Endothelial cell of umbilical vein (primary cell): ENCODE measurements at regions not wholly inside any gene's neighbourhood (a gene's known extent, or its start where the extent isn't known, plus 50 kb on each side); places are given as distances from the start of the nearest gene placed in this dataset.
A peak's percentile ranks its signal among the peaks of the same experiment; 100 is the strongest.

ENCODE experiments used
- BruUV-seq: library from RNA; stranded (reverse); fragments of 400-500 nt; replicated peaks from 2 replicates; lab custom pipeline; 2021; lab: Mats Ljungman, UMichigan
- CTCF ChIA-PET: fragments of 300-600, 350-600 bp; sonication (Branson Sonifier 250); formaldehyde crosslinking; loops from one replicate; lab custom pipeline; 2021; ENCODE audit warnings: antibody characterized with exemption, inconsistent platforms; lab: Charles Lee
- POLR2A ChIA-PET: fragments of 300-600, 350-600 bp; sonication (Branson Sonifier 250); formaldehyde crosslinking; loops from one replicate; lab custom pipeline; 2021; ENCODE audit warnings: antibody characterized with exemption, inconsistent platforms; lab: Charles Lee
- DNase-seq: peaks from one replicate; pipeline ENCODE4 v3.0.0-alpha.2; 2011; ENCODE audit warnings: low read depth, low spot score
- FAIRE-seq: peaks from 2 replicates; lab custom pipeline; 2011; peaks lifted over from hg19 to GRCh38; lab: Jason Lieb, UNC
- H2AFZ ChIP-seq: 2 replicates; pipeline ENCODE4 v1.6.0; 2012; ENCODE audit warnings: low read depth, low read length, control low read depth, inconsistent platforms
- H3K27ac ChIP-seq: 2 replicates; pipeline ENCODE4 v1.5.1; 2011; ENCODE audit warnings: low read depth, mild to moderate bottlenecking, control low read depth, low read length, moderate library complexity; ENCODE audit not compliant: insufficient read depth
- H3K27me3 ChIP-seq, 2 experiments: 2 replicates each; pipeline versions ENCODE4 v1.6.0 to v1.6.1; 2011; ENCODE audit warnings: low read length in 2 of 2, mixed read lengths in 1 of 2; ENCODE audit not compliant: control insufficient read depth in 2 of 2, insufficient read depth in 2 of 2
- H3K36me3 ChIP-seq, 2 experiments: 2 replicates in 1 of 2; 3 replicates in 1 of 2; pipeline ENCODE4 v1.5.1; 2011; ENCODE audit warnings: low read length in 2 of 2, mild to moderate bottlenecking in 1 of 2, moderate library complexity in 1 of 2; ENCODE audit not compliant: control insufficient read depth in 2 of 2, insufficient read depth in 2 of 2; ENCODE audit errors: extremely low read depth in 1 of 2
- H3K4me1 ChIP-seq: 3 replicates; pipeline ENCODE4 v1.5.1; 2011; ENCODE audit warnings: mild to moderate bottlenecking, low read length; ENCODE audit not compliant: control insufficient read depth, insufficient read depth; ENCODE audit errors: extremely low read depth
- H3K4me2 ChIP-seq: 2 replicates; pipeline ENCODE4 v1.6.1; 2011; ENCODE audit warnings: low read length, control low read depth, mixed read lengths; ENCODE audit not compliant: insufficient read depth
- H3K4me3 ChIP-seq, 3 experiments: fragments of 200-600 bp in 1 of 3; sonication (generic), shearing (Covaris generic) in 1 of 3; replicated peaks in 1 of 3; 2 replicates each; pipeline ENCODE4 v1.5.1; 2011 to 2016; ENCODE audit warnings: control low read depth in 3 of 3, low read length in 3 of 3, mild to moderate bottlenecking in 2 of 3, inconsistent platforms in 1 of 3, low read depth in 1 of 3, moderate library complexity in 1 of 3; ENCODE audit not compliant: insufficient read depth in 1 of 3
- H3K79me2 ChIP-seq: 2 replicates; pipeline ENCODE4 v1.6.0; 2012; ENCODE audit warnings: low read length, inconsistent platforms; ENCODE audit not compliant: control insufficient read depth, insufficient read depth
- H3K9ac ChIP-seq: replicated peaks from 2 replicates; pipeline ENCODE3; 2011; ENCODE audit warnings: low read length, control low read depth; ENCODE audit not compliant: insufficient read depth; ENCODE audit errors: extremely low read depth
- H3K9me1 ChIP-seq: replicated peaks from 3 replicates; pipeline ENCODE4 v1.6.0; 2011; ENCODE audit warnings: mild to moderate bottlenecking, low read length; ENCODE audit not compliant: control insufficient read depth, insufficient read depth; ENCODE audit errors: extremely low read depth
- H3K9me3 ChIP-seq: replicated peaks from 2 replicates; pipeline ENCODE4 v1.5.1; 2012; ENCODE audit warnings: low read length, inconsistent platforms; ENCODE audit not compliant: control insufficient read depth, insufficient read depth
- H4K20me1 ChIP-seq: replicated peaks from 2 replicates; pipeline ENCODE3; 2011; ENCODE audit warnings: mild to moderate bottlenecking, low read length; ENCODE audit not compliant: control insufficient read depth, insufficient read depth; ENCODE audit errors: extremely low read depth
- EZH2 ChIP-seq: IDR thresholded peaks from 2 replicates; pipeline ENCODE4 v1.6.1; 2012; ENCODE audit warnings: borderline replicate concordance, low read depth, mild to moderate bottlenecking, moderate library complexity, low read length, inconsistent platforms; ENCODE audit not compliant: severe bottlenecking
- FOS ChIP-seq: IDR thresholded peaks from 2 replicates; pipeline ENCODE4 v1.6.1; 2011; ENCODE audit warnings: mild to moderate bottlenecking, low read length, moderate library complexity, borderline replicate concordance; ENCODE audit not compliant: insufficient read depth
- GATA2 ChIP-seq: IDR thresholded peaks from 2 replicates; pipeline ENCODE4 v1.7.0; 2011; ENCODE audit warnings: low read depth, mild to moderate bottlenecking, moderate library complexity, mixed read lengths, low read length; ENCODE audit not compliant: insufficient read length, insufficient read depth
- JUN ChIP-seq: IDR thresholded peaks from 2 replicates; pipeline ENCODE4 v1.6.1; 2011; ENCODE audit warnings: borderline replicate concordance, low read depth; ENCODE audit not compliant: insufficient read length, insufficient read depth
- MYC ChIP-seq: IDR thresholded peaks from one replicate; pipeline ENCODE4 v1.6.1; 2011; ENCODE audit warnings: mild to moderate bottlenecking, low read depth, low read length
- POLR2A ChIP-seq: IDR thresholded peaks from 2 replicates; pipeline ENCODE4 v1.6.1; 2012; ENCODE audit warnings: low read depth, mild to moderate bottlenecking, control low read depth, low read length
- POLR2AphosphoS5 ChIP-seq: IDR thresholded peaks from 2 replicates; pipeline ENCODE4 v1.6.1; 2012; ENCODE audit warnings: low read depth, mild to moderate bottlenecking, control low read depth, low read length, moderate library complexity; ENCODE audit not compliant: insufficient read depth
- dilution Hi-C: fragments of 300-500 bp; cut with MboI; formaldehyde crosslinking; loops from one replicate; pipeline ENCODE4 v1.15.0; 2019; ENCODE audit warnings: low sequenced_read_pairs; ENCODE audit not compliant: extremely low pct_ligation_motif_present
- intact Hi-C: fragments of 100-400 bp; cut with micrococcal nuclease; formaldehyde crosslinking; loops from one replicate; pipeline ENCODE4 v1.10.0; 2022

GRCh38 chr9:118595719-118596305, 773.4 kb downstream of the BRINP1 start:
- ChIA-PET CTCF (interaction anchor here (0.7 to 1.5 kb wide), 3 partner anchors 770 to 1935 kb away, joined by 3 to 7 read pairs (median 5); no protein-coding TSS in a partner anchor), POLR2A (no interaction called here)
- Histone ChIP-seq H3K9me1 (no peaks in the 10 kb centered on the region), H3K4me3 (no peak overlapping the region), H3K36me3 (no peaks in the 10 kb centered on the region), H4K20me1 (no peaks in the 10 kb centered on the region), H3K4me1 (no peaks in the 10 kb centered on the region), H2AFZ (no peak overlapping the region), H3K9ac (no peak overlapping the region), H3K4me2 (no peak overlapping the region), H3K79me2 (no peaks in the 10 kb centered on the region), H3K9me3 (no peaks in the 10 kb centered on the region), H3K27ac (no peak overlapping the region), H3K27me3 (peaks cover 0 to 2% of the 10 kb centered on the region in 2 experiments)
- peak; percentile 48 for DNase-seq
- FAIRE-seq: peak; percentile 64
- BruUV-seq: no TSS peak
- intact Hi-C loops: loop anchor here (10.0 kb wide), 2 partner anchors 811 to 1749 kb away; no protein-coding TSS in a partner anchor
- dilution Hi-C loops: no loop called here
- TF ChIP-seq EZH2: no peak
- TF ChIP-seq POLR2AphosphoS5: no peak
- no peak for TF ChIP-seq POLR2A
- TF ChIP-seq FOS: no peak
- no peak for TF ChIP-seq MYC
- no peak for TF ChIP-seq GATA2
- no peak for TF ChIP-seq JUN
